ENCODE measurements at regions not wholly inside any gene's neighbourhood (a gene's known extent, or its start where the extent isn't known, plus 50 kb on each side); places are given as distances from the start of the nearest gene placed in this dataset.

- no peak for TF ChIP-seq CTCF (IDR thresholded peaks at IDR 0.05; ENCODE audit: poor library complexity)
- no peak for TF ChIP-seq EZH2phosphoT487 (IDR thresholded peaks at IDR 0.05; ENCODE audit: low read depth, severe bottlenecking, unreplicated experiment)
Measured at GRCh38 chr13:65722506-65722905, 1507.6 kb downstream of the PCDH9 start.

All from hepatocyte (in vitro differentiated cells).